ENCODE measurements at regions not wholly inside any gene's neighbourhood (a gene's known extent, or its start where the extent isn't known, plus 50 kb on each side); places are given as distances from the start of the nearest gene placed in this dataset.

- no peak for DNase-seq (ENCODE audit: low read depth)
Measured at GRCh38 chr2:60319031-60319547, 234.4 kb downstream of the BCL11A start.

DNA sequence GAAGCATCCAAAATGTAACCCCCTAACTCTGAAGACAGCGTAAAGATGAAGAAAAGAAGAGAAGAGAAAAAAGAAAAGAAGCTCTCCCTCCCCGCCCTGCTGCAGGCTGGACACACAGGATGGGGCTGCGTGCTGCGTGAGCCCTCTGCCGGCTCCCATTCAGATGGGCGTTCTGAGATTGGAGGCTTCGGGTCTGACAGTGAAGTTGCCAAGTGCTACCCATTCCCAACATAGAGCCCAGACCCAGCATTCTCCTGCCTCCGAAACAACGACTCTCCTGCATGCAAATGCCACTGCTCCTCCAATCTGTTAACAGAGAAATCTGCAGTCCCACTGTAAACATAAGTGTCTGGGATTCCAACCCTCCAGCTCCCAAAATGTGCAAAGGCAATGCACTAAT is 234.9 kb downstream of the BCL11A start:
- no peak for DNase-seq (ENCODE audit: low read depth)

GRCh38 chr2:60317844-60318243 is 235.6 kb downstream of the BCL11A start:
- no peak for DNase-seq (ENCODE audit: low read depth)

DNA sequence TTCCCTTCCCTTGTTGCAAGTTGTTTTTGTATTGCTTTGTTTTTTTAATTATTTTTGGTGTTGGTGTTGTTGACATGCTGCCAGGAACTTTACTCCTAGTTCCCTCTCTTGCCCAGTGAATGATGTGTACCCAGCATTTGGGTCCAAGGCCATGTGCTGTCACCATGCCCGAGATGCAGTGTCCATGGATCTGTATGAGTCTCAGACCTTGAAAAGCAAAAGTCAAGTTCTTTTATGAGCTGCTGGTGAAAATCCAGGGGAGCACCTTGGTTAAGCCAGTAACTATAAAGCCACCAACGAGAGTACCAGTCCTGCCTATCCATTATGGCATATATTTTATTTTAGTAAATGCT is 236.4 kb downstream of the BCL11A start:
- no peak for DNase-seq (ENCODE audit: low read depth)

DNA sequence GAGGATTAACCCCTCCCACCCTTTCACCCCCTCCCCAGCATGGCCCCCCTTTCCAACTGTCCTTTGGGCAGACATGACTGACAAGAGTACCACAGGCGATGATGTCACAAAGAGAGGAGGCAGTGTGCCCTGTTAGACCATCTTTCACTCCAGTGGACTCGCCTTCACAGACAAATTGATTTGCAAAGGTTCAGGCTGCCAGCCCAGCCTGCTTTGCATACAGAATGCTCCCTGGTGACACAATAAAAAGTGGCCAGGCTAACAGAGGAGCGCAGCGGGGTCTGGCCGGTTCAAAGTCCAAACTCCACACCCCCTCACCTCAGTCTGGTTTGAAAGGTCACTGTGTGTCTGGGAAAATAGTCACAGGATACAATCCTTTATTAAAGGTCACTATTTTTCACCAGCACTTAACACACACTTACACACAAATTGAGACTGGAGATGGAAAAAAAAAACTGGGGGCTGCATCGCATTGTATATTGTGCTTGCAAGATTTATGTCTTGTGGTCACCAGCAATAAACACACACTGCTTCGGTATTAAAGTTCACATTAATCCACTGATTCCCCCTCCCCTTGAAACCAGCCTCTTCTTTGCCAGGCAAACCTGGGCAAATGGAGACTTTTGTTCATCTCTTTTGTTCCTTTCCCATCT is 236.9 kb downstream of the BCL11A start:
- DNase-seq (ENCODE audit: low read depth): no peak

DNA sequence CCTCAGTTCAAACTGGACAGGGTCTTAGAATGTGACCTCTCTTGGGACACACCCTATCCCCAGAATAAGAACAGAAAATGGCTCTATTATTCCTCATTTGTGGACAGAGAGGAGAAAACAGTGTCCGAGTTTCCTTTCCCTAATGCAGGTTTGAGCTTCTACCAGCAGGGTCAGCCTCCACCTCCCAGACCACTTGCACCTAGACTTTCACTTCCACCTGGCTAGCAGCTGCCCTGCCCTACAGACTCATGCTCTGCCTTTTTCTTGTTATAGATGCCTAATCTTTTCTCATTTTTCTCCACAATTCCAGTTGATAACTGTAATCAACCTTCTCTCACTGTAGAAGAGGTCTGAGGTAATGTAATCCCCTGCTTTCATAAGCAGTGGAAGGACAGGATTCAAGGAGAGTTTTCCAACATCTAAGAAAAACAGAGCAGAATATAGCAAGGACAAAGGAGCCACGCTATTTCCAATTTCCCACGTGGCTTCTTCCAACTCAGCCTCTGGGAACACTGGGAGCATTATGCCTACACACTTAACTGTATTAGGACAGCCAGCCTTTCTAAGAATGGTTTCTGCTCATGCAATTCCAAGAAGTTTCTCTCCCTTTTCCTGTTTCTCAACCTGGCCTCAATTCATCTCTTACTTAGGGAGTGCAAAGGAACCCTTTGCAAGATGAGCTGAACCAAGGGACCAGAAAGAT is 239.8 kb downstream of the BCL11A start:
- DNase-seq (ENCODE audit: low read depth): no peak

DNA sequence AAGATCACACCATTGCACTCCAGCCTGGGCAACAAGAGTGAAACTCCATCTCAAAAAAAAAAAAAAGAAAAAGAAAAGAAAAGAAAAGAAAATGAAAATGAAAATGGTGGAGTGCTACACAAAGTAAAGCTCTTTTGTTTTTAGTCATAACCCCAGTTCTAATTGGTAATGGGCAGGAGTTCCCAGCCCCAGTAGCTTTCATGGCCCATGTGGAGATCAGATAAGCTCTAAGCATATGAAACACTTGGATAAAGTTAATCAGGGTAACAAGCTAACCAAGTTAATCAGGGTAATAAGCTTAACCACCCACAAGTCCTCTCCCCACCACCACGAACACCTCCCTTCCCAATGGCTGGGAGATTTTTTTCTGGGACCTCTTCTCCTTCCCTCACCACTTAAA is 240.8 kb downstream of the BCL11A start:
- no peak for DNase-seq (ENCODE audit: low read depth)

- DNase-seq (ENCODE audit: low read depth): no peak
Measured at GRCh38 chr2:60311524-60311923, 241.9 kb downstream of the BCL11A start.

- no peak for DNase-seq (ENCODE audit: low read depth)
Measured at GRCh38 chr2:60309941-60310660, 243.4 kb downstream of the BCL11A start.

DNA sequence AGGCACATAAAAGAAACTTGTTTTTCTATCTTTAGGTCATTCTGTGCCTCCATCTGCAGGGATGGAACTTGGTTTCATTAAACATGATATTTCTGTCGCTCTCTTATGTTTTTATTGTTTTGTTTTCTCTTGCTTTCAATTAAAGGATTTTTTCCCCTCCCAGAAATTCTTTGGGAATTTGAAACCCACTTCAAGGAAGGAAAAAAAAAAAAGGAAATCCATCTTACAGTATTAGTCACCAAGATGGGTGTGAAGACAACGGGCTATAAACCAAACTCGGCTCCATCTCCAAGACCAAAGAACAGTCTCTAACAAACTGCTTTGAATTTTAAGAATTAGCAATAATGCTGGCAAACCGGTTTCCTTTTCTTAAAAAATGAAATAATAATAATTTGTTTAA is 244.1 kb downstream of the BCL11A start:
- no peak for DNase-seq (ENCODE audit: low read depth)

GRCh38 chr2:60306267-60306861 is 247.1 kb downstream of the BCL11A start:
- no peak for DNase-seq (ENCODE audit: low read depth)

DNA sequence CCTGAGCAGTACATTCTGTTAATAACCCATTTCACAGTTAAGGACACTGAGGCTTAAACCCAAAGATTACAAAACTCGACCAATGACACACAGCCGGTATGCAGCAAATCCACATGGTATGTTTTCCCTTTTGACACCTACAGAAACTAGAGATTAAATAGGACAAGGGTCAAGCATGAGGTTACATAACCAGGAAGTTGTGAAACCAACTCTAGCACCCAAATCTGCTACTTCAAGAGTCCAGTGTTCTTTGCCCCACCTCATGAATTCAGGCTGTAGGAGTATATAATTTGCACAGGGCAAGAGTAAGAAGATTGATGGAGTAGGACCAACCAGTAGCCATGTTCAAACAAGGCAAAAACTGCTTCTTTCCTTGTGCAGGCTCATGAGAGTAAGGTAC is 249.8 kb downstream of the BCL11A start:
- no peak for DNase-seq (ENCODE audit: low read depth)

GRCh38 chr2:60302377-60303126 is 250.9 kb downstream of the BCL11A start:
- no peak for DNase-seq (ENCODE audit: low read depth)

GRCh38 chr2:60301726-60302125 is 251.7 kb downstream of the BCL11A start:
- no peak for DNase-seq (ENCODE audit: low read depth)

GRCh38 chr2:60299179-60299578 is 254.3 kb downstream of the BCL11A start:
- DNase-seq (ENCODE audit: low read depth): no peak

DNA sequence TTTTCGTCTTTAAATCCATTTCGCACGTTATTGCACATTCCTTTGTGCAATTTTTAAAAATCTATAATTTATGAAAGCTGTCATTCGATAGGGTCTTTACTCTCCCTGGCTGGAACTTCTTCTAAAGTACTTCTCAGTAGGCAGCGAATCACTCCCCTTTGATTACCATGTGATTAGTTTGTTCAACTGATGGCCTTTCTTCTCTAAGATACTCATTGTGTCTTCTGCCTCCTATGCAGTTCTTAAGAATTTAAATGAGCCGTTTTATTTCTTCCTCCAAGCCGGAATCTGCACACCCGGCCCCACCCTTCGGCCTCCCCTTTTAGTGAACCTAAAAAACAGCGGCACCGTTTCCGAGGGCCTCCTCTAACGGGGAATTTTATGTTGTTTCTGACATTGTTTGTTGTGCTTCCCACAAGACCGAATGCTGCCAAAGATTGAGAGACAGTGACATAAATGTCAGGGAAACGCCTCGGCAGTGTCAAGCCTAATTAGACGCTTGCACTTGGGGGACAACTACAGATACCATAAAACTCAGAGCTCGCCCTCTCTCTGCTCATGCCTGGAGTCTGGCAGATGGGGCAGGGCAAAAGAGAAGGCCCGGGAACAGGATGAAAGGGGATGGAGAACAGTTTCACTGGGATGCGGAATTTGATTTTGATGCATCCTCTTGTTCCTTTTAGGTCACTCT is 255.3 kb downstream of the BCL11A start:
- no peak for DNase-seq (ENCODE audit: low read depth)

DNA sequence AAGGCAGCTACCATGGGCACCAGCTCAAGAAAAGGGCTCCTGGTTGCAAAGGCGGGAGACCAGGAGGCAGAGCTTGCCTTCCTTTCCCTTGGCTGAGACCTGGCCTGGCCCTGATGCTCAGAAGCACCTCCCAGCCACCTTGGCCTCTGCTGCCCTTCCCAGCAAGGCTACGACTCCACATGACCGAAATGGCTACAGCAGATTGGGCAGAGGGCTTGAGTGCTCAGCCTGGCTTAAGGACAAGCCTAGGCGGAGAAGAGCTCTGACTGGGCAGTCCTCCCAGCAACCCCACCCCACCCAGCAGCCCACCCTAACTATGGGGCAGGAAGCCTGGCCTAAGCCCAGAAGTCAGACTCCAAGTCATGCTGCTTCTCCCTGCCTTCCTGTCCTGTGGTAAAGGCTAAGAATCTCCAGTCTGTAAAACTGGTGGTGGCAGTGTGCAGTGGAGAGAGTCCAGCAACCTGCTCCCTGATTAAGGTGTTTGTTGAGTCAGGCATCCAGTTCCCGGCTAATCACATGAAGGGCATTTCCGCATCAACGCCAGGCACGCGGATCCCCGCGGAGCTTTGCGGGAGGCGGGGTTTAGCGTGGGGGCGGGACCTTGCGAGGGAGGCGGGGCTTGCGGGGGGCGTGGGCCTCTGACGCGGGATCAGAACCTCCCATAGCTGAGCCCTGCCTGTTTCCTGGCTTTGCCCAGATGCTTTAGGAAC is 256.0 kb downstream of the BCL11A start:
- no peak for DNase-seq (ENCODE audit: low read depth)

GRCh38 chr2:60296219-60296955 is 257.1 kb downstream of the BCL11A start:
- DNase-seq (ENCODE audit: low read depth): no peak

DNA sequence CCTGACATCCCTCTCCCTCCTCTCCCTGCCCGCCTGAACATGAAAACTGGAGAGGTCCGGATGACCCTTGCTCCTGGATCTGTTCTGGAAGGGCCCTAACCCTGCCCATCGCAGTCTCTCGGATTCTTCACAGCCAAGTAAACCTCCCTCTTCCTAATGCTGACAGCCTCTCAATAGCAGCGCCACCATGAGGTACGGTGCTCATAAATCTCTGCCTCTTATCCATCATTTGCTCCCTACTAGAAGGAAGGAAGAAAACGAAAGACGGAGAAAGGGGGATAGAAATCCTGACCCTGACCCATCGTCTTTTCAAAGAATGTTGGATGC is 257.9 kb downstream of the BCL11A start:
- DNase-seq (ENCODE audit: low read depth): no peak

Data from GM04504 (cell line).